Neural cell (in vitro differentiated cells): ENCODE measurements at regions not wholly inside any gene's neighbourhood (a gene's known extent, or its start where the extent isn't known, plus 50 kb on each side); places are given as distances from the start of the nearest gene placed in this dataset.

Experiments
- CTCF ChIP-seq: fragments of 450-650 bp; IDR thresholded peaks from 2 replicates; pipeline ENCODE4 v1.5.1; 2014; ENCODE audit warnings: antibody characterized with exemption, mild to moderate bottlenecking, moderate library complexity; ENCODE audit not compliant: poor library complexity, severe bottlenecking
- EP300 ChIP-seq: fragments of 450-650 bp; conservative IDR thresholded peaks from 2 replicates; pipeline ENCODE4 v1.6.1; 2014; ENCODE audit warnings: antibody characterized with exemption, mild to moderate bottlenecking, moderate library complexity; ENCODE audit not compliant: poor library complexity, severe bottlenecking
- EZH2 ChIP-seq: fragments of 200-600, 300-800 bp; shearing (Covaris generic), sonication (generic); IDR thresholded peaks from 2 replicates; pipeline ENCODE4 v1.6.1; 2014; ENCODE audit warnings: antibody characterized with exemption, low read length, borderline replicate concordance, mild to moderate bottlenecking; ENCODE audit not compliant: insufficient read depth, poor library complexity, severe bottlenecking
- MXI1 ChIP-seq: fragments of 450-650 bp; conservative IDR thresholded peaks from 2 replicates; pipeline ENCODE4 v1.6.1; 2014; ENCODE audit warnings: antibody characterized with exemption, mild to moderate bottlenecking; ENCODE audit not compliant: poor library complexity, severe bottlenecking
- POLR2AphosphoS5 ChIP-seq: IDR thresholded peaks from 2 replicates; pipeline ENCODE4 v1.6.1; 2012
- RAD21 ChIP-seq: fragments of 450-650 bp; conservative IDR thresholded peaks from 2 replicates; pipeline ENCODE4 v1.6.1; 2014; ENCODE audit warnings: antibody characterized with exemption, mild to moderate bottlenecking, moderate library complexity
- REST ChIP-seq: IDR thresholded peaks from 2 replicates; pipeline ENCODE4 v1.6.1; 2012; ENCODE audit warnings: borderline replicate concordance
- TAF1 ChIP-seq: IDR thresholded peaks from 2 replicates; pipeline ENCODE4 v1.6.1; 2012; ENCODE audit warnings: low read depth

GRCh38 chr13:105247830-105248229, 1287.6 kb downstream of the EFNB2 start:
- TF ChIP-seq EP300 (no peak), EZH2 (no peak), POLR2AphosphoS5 (no peak), REST (no peak), CTCF (no peak), RAD21 (no peak), TAF1 (no peak), MXI1 (no peak)
